Activated T-cell treated with anti-CD3 and anti-CD28 coated beads, Interleukin-2, amount 50 U/mL, for 48 hours (primary cell): ENCODE measurements at regions not wholly inside any gene's neighbourhood (a gene's known extent, or its start where the extent isn't known, plus 50 kb on each side); places are given as distances from the start of the nearest gene placed in this dataset.
A peak's percentile ranks its signal among the peaks of the same experiment; 100 is the strongest.
"Not testable (repeated sequence)": the region's sequence is repeated elsewhere in the genome, so short reads cannot be mapped to it uniquely, and the experiment has no call there.

Experiments
- DNase-seq, 2 experiments: peaks; one replicate each; pipeline ENCODE4 v3.0.0-alpha.2; 2020

- DNase-seq = not testable (repeated sequence)
Measured at GRCh38 chr10:62500116-62500515, 125.9 kb downstream of the ZNF365 start.

GRCh38 chr10:62501547-62501946 lies 127.4 kb downstream of the ZNF365 start:
- no peak for DNase-seq

- no peak for DNase-seq
Measured at GRCh38 chr10:62502995-62503613, 128.9 kb downstream of the ZNF365 start.

- no peak for DNase-seq
Measured at GRCh38 chr10:62503872-62504271, 129.7 kb downstream of the ZNF365 start.

GRCh38 chr10:62506371-62506770 lies 132.2 kb downstream of the ZNF365 start:
- DNase-seq = no peak

GRCh38 chr10:62511238-62511637 lies 137.1 kb downstream of the ZNF365 start:
- no peak for DNase-seq

GRCh38 chr10:62511656-62512055 lies 137.5 kb downstream of the ZNF365 start:
- DNase-seq = no peak

GRCh38 chr10:62512732-62513475 lies 138.7 kb downstream of the ZNF365 start:
- DNase-seq = no peak

- DNase-seq = no peak
Measured at GRCh38 chr10:62514079-62514693, 140.0 kb downstream of the ZNF365 start.

- DNase-seq = no peak
Measured at GRCh38 chr10:62517252-62517651, 143.1 kb downstream of the ZNF365 start.

- peak in 1 of 2 experiments; percentile 24 for DNase-seq
Measured at GRCh38 chr10:62527019-62527827, 153.1 kb downstream of the ZNF365 start.

GRCh38 chr10:62528441-62528840 lies 154.3 kb downstream of the ZNF365 start:
- DNase-seq = no peak

GRCh38 chr10:62529396-62529795 lies 155.2 kb downstream of the ZNF365 start:
- no peak for DNase-seq

GRCh38 chr10:62534031-62534430 lies 159.9 kb downstream of the ZNF365 start:
- DNase-seq = no peak

- no peak for DNase-seq
Measured at GRCh38 chr10:62538606-62539005, 164.4 kb downstream of the ZNF365 start.

- no peak for DNase-seq
Measured at GRCh38 chr10:62540389-62540788, 166.2 kb downstream of the ZNF365 start.

- no peak for DNase-seq
Measured at GRCh38 chr10:62541811-62542210, 167.6 kb downstream of the ZNF365 start.

- DNase-seq = no peak
Measured at GRCh38 chr10:62543571-62544355, 169.6 kb downstream of the ZNF365 start.

- DNase-seq = no peak
Measured at GRCh38 chr10:62545160-62546066, 171.2 kb downstream of the ZNF365 start.

GRCh38 chr10:62548686-62549085 lies 174.5 kb downstream of the ZNF365 start:
- no peak for DNase-seq

- DNase-seq = no peak
Measured at GRCh38 chr10:62550173-62550572, 176.0 kb downstream of the ZNF365 start.
